GM12874 (cell line): ENCODE measurements at regions not wholly inside any gene's neighbourhood (a gene's known extent, or its start where the extent isn't known, plus 50 kb on each side); places are given as distances from the start of the nearest gene placed in this dataset.

Experiments
- TF ChIP-seq, protein P1 (sequence below): IDR thresholded peaks from 2 replicates; pipeline ENCODE4 v1.5.1; 2011; ENCODE audit warnings: low read depth, mild to moderate bottlenecking, control low read depth, low read length, moderate library complexity; ENCODE audit not compliant: insufficient read depth

- TF ChIP-seq, protein P1, sequence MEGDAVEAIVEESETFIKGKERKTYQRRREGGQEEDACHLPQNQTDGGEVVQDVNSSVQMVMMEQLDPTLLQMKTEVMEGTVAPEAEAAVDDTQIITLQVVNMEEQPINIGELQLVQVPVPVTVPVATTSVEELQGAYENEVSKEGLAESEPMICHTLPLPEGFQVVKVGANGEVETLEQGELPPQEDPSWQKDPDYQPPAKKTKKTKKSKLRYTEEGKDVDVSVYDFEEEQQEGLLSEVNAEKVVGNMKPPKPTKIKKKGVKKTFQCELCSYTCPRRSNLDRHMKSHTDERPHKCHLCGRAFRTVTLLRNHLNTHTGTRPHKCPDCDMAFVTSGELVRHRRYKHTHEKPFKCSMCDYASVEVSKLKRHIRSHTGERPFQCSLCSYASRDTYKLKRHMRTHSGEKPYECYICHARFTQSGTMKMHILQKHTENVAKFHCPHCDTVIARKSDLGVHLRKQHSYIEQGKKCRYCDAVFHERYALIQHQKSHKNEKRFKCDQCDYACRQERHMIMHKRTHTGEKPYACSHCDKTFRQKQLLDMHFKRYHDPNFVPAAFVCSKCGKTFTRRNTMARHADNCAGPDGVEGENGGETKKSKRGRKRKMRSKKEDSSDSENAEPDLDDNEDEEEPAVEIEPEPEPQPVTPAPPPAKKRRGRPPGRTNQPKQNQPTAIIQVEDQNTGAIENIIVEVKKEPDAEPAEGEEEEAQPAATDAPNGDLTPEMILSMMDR = no peak
These were observed 57.3 kb downstream of the ARL6IP4 start for GRCh38 chr12:123037791-123038190.

DNA sequence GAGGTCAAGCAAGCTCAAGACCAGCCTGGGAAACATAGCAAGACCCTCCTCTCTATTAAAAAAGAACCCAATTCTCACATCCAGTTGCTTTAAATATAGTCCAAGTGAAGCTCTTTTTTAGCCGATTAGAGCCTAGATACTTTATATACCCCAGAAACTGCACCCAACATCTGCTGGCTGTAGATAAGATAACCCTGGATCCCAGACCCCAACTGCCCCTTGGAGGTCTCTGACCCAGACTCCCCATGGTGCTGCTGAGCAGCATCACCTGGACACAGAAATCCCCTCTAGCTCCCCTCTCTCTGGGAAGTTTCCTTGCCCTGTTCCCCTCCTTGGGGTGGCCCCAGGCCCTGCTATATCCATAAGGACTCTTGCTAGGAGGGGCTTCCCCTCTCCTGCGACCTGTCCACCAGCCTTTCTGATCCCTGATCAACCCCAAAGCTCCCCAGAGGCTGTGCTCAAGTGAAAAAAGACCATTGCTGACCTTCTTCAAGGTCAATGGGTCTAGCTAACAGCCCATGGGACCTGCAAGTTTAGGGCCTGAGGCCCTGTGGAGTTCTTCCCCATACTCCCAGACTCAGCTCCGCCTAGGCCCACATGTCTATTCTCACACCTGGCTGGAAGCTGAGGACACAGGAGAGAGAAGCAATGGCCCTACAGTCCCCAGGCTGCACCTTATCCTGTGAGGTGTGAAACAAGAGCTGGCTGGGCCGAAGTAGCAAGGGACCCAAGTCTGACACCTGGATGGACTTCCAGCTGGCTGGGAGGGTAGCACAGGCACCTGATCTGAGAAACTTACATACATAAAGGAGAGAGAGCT, 56.2 kb downstream of the ARL6IP4 start:
- TF ChIP-seq, protein P1 = no peak

- TF ChIP-seq, protein P1 = no peak
These were observed 55.4 kb downstream of the ARL6IP4 start for GRCh38 chr12:123035841-123036240.

DNA sequence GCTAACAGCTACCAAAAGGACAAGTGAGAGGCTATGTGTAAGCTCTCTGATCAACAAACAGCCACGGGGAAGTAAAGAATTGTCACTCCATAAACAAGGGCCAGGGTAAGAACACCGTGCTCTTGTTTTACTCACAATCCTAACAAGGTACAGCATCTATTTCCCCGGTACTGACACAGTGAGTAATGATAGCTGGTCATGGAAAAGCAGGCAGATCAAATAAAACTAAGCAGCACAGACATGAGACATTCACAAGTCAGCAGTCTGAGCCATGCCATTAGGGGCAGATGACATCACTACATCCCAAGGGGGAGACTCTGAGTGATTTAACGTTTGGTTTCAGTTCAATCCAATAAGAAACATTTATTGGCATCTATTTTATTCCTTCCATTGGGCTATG, 54.4 kb downstream of the ARL6IP4 start:
- TF ChIP-seq, protein P1 = no peak

- TF ChIP-seq, protein P1 = no peak
These were observed 53.6 kb downstream of the ARL6IP4 start for GRCh38 chr12:123034022-123034541.

- TF ChIP-seq, protein P1 = no peak
These were observed 53.0 kb downstream of the ARL6IP4 start for GRCh38 chr12:123033392-123034021.

- TF ChIP-seq, protein P1 = no peak
These were observed 52.4 kb downstream of the ARL6IP4 start for GRCh38 chr12:123032736-123033391.
